ENCODE measurements at regions not wholly inside any gene's neighbourhood (a gene's known extent, or its start where the extent isn't known, plus 50 kb on each side); places are given as distances from the start of the nearest gene placed in this dataset.
"Not testable (repeated sequence)": the region's sequence is repeated elsewhere in the genome, so short reads cannot be mapped to it uniquely, and the experiment has no call there.

GRCh38 chr10:56155091-56155513, 206.0 kb downstream of the ZWINT start:
- not testable (repeated sequence) for TF ChIP-seq CTCF (conservative IDR thresholded peaks at IDR 0.05; ENCODE audit: low read depth, low read length); EZH2 (IDR thresholded peaks at IDR 0.05; ENCODE audit: low read length, unreplicated experiment); EZH2phosphoT487 (IDR thresholded peaks at IDR 0.05; ENCODE audit: borderline replicate concordance, low read length)
